DMS114 treated with DMSO at 0.1 percent for 48 hours (cell line): ENCODE measurements at regions not wholly inside any gene's neighbourhood (a gene's known extent, or its start where the extent isn't known, plus 50 kb on each side); places are given as distances from the start of the nearest gene placed in this dataset.

ENCODE experiments used
- DNase-seq: peaks from one replicate; lab custom pipeline; 2025; ENCODE audit not compliant: unreplicated experiment; lab: John Stamatoyannopoulos, UW

DNA sequence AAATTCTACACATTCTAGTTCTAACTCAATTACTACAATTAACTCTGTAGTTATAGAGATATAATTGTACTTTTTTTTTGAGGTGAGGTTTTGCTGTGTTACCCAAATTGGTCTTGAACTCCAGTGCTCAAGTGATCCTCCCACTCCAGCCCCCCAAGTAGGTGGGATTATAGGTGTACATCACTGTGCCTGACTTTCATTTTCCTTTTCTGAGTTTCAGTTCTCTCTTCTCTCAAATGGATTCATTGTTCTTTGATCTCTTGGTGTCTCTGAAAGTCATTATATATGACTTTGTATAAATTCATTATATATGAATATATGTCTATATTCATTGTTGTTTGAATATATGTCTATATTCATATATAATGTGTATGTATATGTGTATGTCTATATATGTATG lies 74.0 kb upstream of the GALNT2 start:
- DNase-seq = no peak

GRCh38 chr1:229993894-229994293 lies 73.1 kb upstream of the GALNT2 start:
- no peak for DNase-seq

- no peak for DNase-seq
Observed at GRCh38 chr1:229999004-229999670, 67.9 kb upstream of the GALNT2 start.

DNA sequence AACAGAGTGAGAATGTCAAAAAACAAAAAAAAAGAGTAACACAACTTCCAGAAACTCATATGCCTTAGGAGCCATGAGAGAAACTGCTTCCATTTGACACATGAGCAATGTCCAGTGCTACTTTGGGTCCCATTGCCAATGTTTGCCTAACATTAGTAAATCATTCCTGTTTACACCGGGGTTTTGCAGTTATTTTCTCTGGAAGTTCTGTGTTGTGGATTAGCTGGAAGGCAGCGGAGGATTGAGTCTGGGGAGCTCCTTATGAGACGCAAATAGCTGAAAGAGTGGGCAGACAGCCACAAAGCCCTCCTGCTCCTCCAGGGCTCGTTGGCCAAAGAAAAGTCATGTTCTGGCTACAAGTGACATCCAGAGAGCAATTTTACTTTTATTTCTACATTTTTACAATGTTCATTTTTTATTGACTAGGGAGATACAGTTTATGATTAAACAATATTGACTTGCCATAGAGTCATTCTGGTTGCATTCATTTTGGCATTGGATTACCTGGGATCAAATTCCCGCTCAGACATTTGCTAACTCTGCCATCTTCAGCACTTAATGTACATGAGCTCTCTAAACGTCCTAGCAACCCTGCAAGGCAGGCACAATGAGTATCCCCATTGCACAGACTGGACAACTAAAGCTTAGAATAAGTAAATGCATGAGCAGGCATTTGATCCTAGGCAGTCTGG lies 66.4 kb upstream of the GALNT2 start:
- DNase-seq = no peak

- DNase-seq = no peak
Observed at GRCh38 chr1:230002164-230002803, 64.8 kb upstream of the GALNT2 start.

GRCh38 chr1:230003409-230003808 lies 63.6 kb upstream of the GALNT2 start:
- DNase-seq = no peak

- DNase-seq = no peak
Observed at GRCh38 chr1:230005040-230005439, 62.0 kb upstream of the GALNT2 start.

GRCh38 chr1:230008721-230009120 lies 58.3 kb upstream of the GALNT2 start:
- no peak for DNase-seq

GRCh38 chr1:230009611-230010313 lies 57.3 kb upstream of the GALNT2 start:
- no peak for DNase-seq

DNA sequence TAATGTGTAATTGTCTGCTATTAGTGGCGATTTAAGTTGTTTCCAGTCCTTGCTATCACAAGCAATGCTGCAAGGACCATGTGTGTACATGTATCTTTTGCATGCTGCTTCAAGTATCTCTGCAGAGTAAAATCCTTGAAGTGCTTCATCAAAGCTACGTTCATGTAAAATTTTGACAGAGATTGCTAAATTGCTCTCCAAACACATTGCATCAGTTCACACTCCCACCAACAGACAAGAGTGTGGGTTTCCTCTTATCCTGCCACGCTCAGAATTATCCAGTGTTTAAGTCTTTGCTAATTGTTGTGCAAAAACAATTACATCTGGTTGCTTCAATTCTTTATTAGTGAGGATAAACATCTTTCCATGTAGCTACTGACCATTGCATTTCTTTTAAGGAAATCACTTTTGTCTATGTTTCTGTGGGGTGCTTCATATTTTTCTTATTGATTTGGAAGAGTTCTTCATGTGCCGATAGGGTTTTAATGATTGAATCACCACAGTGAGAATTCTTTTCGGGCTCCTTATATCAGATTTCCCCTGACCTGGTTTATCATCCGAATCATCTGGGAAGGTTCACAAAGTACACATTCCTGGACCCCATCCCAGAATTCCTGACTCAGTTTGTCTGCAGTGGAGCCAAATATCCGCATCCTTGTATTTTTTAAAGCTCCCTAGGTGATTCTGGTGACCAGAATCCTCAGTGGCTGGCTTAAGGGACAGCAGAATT lies 56.3 kb upstream of the GALNT2 start:
- no peak for DNase-seq

DNA sequence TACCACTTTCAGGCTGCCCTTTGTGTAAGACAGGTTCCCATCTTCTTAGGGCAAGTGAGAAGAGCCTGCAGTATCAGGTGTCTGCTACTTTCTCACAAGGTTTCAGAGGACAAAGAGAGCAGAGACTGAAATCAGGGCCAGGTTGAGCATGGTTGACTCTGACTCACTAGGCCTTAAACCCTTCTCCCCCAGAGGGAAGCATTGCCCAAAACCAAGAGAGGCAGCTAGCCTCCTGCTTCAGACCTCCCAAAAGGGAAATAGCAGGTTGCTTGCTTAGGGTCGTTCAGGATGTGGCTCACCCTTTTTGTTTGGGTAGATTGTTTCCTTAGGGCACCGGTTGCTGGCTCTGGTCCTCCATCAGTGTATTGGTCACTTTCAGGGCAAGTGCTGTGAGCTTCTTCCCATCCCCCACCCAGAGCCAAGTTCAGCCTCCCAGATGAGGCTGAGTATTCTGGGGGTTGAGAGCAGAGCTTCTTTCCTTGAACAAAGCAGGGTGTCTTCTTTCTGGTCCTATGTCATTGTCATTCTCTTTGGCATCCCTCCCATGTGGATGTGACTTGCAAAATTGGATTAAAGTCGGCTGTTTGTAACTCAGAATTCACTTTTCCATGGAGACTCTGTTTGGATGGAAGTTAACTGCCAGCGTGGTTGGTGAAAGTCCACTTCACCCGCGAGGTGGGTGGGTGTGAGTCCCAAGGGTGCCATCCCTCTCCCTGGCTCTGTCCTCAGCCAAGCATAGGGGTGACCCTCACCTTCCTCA lies 55.5 kb upstream of the GALNT2 start:
- no peak for DNase-seq

GRCh38 chr1:230012093-230012393 lies 55.0 kb upstream of the GALNT2 start:
- DNase-seq = no peak

GRCh38 chr1:230012741-230013140 lies 54.3 kb upstream of the GALNT2 start:
- DNase-seq = no peak

- no peak for DNase-seq
Observed at GRCh38 chr1:230016159-230016558, 50.9 kb upstream of the GALNT2 start.
